Activated T-cell treated with anti-CD3 and anti-CD28 coated beads for 1 hour (primary cell): ENCODE measurements at regions not wholly inside any gene's neighbourhood (a gene's known extent, or its start where the extent isn't known, plus 50 kb on each side); places are given as distances from the start of the nearest gene placed in this dataset.
"Not testable (repeated sequence)": the region's sequence is repeated elsewhere in the genome, so short reads cannot be mapped to it uniquely, and the experiment has no call there.

Experiments
- DNase-seq: peaks from one replicate; pipeline ENCODE4 v3.0.0-alpha.2; 2020; ENCODE audit warnings: low read depth

DNA sequence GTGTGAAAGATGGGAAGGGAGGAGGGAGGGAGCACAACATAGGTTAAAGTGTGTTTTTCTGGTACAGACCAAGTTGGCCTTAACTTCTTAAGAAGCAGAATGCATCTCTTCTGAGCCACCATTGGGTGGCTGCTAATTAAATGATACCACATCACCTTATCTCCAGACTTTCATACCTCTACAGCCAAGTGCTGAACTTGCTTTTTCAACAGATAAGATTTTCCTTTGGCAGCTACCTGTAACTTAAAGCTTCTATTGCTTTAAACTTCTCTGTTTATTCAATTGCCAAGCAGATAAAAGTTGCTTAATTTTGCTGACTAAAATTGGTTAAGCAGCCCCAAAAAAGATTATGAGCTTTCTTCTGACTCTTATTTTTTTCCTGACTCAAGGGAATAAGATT, 292.4 kb upstream of the SGO1 start:
- no peak for DNase-seq

DNA sequence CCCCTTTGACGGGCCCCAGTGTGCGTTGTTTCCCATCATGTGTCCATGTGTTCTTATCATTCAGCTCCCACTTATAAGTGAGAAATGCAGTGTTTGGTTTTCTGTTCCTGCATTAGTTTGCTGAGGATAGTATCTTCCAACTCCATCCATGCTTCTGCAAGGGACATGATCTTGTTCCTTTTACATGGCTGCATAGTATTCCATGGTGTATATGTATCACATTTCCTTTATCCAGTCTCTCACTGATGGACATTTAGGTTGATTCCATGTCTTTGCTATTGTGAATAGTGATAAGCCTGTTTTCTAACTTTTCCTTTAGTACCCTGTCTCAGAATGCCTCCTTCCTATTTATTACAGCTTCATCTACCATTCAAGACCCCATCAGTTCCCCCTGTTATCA, 278.2 kb upstream of the SGO1 start:
- DNase-seq, result not testable (repeated sequence)

DNA sequence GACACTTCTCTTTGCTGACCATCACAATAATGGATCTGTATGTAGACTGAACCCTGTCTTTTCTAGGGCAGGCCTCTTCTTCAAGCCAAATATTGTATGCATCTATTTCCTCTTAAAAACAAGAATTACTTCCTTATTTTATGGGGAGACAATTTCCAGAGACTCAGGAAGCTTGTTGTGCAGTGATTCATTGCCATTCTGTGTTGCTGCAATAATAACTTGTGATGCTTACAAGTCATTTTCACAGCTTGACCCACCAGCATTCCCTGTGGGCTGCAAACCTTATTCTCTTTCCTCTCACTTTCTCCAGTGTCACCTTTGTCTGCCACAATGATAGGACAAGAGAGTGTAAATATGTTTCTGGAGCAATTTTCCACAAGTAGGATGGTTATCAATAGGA, 276.7 kb upstream of the SGO1 start:
- no peak for DNase-seq

- DNase-seq, result no peak
These were observed 276.2 kb upstream of the SGO1 start for GRCh38 chr3:20462226-20462625.

DNA sequence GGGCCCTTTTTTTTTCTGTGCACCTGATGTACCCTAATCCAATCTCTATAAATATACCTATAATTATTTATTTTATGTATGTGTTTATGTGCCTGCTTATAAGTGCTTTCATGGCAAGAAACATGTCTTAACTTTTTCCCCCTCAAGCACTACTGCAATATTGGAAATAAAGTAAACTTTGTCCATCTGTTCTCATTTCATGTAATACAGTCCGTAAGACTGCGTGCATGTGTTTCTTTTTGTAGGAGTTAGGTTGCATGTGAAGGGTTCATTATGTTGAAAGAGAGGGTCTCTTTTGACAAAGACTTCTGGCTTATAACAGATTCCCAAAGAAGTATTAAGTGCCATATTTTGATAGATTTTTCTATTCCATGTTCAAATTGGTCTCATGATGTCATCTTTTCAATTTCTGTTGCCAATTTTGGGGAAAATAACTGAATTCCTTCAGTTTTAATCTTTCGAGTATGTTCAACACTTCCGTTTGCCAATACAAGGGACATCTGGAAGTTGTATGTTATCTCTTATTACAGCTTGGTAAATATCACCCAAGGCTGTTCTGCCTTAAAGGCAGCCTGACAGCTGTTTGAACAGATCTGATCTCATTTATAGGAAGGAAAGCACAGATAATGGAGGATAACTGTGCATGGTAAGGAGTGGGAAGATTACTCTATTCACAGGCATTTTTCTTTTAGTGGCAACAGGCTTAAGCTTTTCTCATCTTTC, 273.1 kb upstream of the SGO1 start:
- no peak for DNase-seq

DNA sequence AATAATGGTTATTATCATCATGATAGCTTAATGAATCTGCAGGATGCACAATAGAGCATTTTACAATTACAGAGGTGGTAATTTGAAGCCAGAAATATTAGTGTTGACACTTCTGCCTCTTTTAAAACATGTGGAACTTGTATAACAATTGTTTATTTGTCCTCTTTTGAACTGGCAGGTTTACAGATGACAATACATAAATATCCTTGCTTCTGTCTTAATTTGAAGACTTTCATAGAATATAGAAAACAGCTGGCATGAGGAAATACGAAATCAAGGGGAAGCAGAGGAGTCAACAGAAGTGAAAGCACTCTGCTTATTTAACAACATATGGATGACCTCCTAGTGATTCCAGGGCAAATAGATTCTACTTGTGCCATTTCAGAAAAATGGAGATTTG, 270.5 kb upstream of the SGO1 start:
- DNase-seq, result no peak

DNA sequence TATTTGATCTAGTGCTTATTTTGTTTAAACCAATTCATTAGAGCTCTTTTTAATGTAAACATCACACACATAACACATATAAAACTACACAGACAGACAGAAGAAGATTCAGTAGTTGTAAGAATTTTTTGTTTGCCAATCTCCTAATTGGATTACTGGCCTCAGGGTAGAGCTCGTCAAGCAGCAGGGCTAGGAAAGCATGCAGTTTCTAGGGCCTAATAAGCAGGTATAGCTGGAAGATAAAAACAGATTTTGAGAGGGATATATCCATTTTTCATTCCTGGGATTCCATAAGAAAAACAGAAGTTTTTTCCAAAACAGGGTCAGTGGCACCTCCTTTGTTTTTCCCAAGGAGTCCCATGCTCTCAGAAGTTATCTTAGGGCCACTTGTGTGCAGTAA, 265.2 kb upstream of the SGO1 start:
- DNase-seq, result no peak

GRCh38 chr3:20450611-20451010, 264.6 kb upstream of the SGO1 start:
- no peak for DNase-seq

GRCh38 chr3:20442846-20443245, 256.8 kb upstream of the SGO1 start:
- no peak for DNase-seq

DNA sequence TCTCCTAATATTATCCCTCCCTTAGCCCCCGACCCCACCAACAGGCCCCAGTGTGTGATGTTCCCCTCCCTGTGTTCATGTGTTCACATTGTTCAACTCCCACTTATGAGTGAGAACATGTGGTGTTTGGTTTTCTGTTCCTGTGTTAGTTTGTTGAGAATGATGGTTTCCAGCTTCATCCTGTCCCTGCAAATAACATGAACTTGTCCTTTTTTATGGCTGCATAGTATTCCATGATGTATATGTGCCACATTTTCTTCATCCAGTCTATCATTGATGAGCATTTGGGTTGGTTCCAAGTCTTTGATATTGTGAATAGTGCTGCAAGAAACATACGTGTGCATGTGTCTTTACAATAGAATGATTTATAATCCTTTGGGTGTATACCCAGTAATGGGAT, 241.3 kb upstream of the SGO1 start:
- DNase-seq, result not testable (repeated sequence)

DNA sequence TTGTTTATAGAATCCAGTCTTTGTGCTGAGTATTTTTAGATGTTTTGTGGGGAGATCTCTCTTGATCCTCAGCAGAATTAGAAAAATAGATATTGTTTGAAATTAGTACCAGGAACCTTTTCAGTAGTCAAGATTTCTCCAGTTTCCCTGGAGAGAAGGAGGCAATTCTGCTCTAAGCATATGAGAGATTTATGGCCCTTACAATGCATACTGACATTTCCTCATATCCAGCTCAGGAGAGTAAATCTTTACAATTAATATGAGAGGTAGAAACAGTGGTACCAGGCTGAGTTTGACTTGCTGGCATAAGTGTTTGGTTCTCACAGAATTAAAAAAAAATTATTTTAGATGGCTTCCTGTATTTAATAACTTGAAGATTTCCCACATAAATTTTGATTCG, 239.1 kb upstream of the SGO1 start:
- DNase-seq, result no peak

DNA sequence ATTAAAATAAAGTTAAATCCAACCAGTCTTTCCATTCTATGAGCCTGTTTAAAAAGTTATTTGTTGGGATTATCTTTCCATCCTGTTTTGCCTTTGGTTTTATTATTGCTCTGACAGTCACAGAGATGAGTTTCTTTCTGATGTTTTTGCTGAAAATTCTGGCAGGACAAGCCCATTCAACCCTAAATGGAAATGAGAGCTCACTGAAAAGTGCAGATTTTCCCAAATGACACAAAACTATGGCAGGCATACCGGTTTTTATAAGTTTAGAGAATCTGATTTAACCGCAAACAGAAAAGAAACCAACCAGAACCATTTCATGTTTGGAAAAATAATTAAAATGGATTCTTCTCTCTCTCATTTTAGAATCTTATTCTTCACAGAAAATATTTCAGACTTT, 238.1 kb upstream of the SGO1 start:
- no peak for DNase-seq

GRCh38 chr3:20422391-20422790, 236.4 kb upstream of the SGO1 start:
- no peak for DNase-seq

DNA sequence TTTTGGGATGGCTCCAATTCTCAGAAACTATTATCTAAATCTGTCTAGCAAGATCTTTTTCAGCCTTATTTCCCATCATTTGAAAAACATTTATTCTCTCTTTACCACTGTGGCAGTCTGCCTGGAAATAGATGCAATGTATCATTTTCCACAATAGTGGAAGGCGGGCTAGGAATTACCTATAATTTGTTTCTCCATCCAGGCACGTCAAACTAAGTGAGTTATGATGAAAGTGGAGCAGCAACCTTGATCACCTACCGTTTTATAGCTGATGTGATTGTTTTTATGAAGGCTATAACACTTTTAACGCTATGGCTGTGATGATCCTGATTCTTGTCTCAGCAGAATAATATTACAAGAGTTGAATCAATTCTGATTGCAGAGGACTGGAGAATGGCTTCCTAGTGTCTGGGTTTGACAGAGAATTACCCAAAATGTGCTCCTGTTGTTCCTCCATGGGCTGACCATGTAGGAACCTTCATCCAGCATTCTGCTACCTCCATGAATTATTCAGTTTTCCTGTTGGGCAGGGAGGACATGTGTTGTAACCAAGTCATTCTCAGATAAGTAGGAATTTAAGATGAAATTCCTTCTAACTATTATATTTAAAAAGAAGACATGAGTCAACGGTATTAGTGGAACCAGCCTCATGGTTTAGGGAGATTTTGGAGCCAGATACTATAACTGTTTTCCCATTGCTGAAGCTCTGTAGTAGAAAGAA, 231.5 kb upstream of the SGO1 start:
- no peak for DNase-seq

- DNase-seq, result no peak
These were observed 220.6 kb upstream of the SGO1 start for GRCh38 chr3:20406611-20407011.

DNA sequence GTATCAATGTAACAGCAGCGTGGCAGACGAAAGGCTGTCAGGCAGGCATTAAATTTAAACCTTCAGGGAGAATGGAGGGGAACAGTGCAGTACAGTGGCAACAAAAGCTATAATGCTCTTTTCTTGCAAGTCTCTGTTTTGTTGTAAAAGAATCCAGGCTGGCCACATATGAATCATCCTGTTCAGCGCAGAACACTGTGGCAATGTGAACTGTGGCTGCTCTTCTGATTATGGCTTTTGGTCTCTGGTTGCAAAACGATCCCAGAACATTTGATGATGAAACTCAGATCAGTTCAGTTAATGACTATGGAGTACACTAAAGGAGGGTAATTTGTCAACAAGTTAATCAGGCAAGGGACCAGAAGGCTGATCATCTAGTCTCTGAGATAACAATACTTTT, 219.7 kb upstream of the SGO1 start:
- DNase-seq, result no peak

GRCh38 chr3:20405231-20405630, 219.2 kb upstream of the SGO1 start:
- DNase-seq, result no peak

DNA sequence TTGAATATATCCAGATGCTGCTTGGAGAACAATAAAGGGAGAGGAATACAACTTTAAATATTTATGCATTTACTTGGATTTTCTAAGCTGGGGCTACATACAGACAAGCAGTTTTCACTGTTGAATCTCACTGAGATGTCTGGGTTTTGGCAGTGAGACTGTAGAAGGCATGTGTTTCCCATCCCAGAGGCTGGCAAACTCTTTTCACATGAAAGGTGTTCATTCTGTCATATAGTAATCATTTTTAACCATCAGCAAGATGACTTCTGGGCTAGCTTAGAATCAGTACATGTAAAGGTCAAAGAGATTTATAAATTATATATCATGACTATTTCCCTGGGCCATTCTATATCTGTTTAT, 218.7 kb upstream of the SGO1 start:
- no peak for DNase-seq

- no peak for DNase-seq
These were observed 218.2 kb upstream of the SGO1 start for GRCh38 chr3:20403986-20404740.

DNA sequence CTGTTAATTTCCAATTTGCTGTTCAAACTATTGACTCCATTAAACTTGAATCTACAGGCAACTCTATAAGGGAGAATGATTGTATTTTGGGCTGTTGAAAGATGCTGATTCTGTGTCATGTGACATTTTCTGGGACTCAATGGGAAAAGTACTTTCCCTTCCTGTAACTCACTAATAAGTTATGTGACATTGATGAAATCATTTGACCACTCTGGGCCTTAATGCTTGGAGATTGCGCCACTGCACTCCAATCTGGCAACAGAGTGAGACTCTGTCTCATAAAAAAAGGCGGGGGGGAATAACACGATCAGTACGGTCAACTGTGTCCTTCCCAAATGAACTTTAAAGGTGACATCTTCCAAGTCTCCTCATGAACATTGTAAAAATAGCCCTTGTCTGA, 215.2 kb upstream of the SGO1 start:
- no peak for DNase-seq

- DNase-seq, result no peak
These were observed 214.7 kb upstream of the SGO1 start for GRCh38 chr3:20400686-20401085.

DNA sequence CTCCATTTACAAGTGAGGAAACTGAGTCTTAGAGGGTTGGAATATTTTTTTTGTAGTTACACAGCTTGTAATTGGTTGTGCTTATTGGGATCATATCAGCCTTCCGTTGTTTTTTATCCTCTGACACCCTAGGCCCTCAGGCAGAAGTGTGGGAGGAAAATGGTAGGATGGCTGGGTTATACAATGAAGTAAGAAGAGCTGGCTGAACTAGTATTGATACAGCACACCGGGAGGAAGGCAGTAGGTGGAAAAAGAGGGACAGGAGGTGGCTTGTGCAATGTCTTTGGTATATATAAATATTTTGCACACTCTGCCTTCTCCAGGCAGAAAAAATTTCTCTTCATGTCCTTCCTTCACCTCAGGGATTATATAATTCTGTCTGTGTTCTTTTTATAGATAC, 214.3 kb upstream of the SGO1 start:
- DNase-seq, result no peak

DNA sequence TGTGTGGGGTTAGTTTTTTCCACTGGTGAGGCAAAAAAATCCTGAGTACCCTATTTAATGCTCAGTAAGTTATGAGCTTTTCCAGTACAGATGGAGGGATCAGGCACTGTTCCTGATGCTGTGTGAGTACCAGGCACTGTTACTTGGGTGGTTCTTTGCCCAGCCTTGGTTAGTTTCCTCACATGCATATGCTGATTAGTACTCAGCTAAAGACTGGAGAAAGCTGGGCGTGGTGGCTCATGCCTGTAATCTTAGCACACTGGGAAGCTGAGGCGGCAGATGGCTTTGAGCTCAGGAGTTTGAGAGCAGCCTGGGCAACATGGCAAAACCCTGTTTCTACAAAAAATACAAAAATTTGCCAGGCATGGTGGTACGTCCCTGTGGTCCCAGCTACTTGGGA, 210.3 kb upstream of the SGO1 start:
- DNase-seq, result no peak
